H4 (cell line): ENCODE measurements at regions not wholly inside any gene's neighbourhood (a gene's known extent, or its start where the extent isn't known, plus 50 kb on each side); places are given as distances from the start of the nearest gene placed in this dataset.
"Not testable (repeated sequence)": the region's sequence is repeated elsewhere in the genome, so short reads cannot be mapped to it uniquely, and the experiment has no call there.

Experiments
- DNase-seq: peaks from one replicate; pipeline ENCODE4 v3.0.0-alpha.2; 2015; ENCODE audit warnings: low spot score

DNA sequence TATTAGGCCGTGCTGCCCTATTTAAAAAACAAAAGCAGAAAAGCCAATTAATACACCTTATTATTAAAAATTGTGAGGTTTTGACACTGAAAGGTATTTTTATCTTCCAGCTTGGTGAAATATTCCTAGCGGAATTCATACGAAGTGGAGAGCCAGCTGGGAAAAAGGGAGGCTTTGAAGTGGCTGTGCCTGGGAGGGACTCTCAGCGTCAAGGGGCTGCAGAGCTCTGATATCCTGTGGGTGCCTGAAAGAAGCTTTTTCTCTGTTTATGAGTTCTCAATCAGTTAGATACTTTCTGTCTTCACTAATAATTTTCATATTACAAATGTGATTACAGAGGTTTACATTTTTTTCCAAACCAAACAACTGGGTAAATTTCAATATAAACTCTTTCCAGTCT lies 140.2 kb upstream of the MIR17HG start:
- no peak for DNase-seq

DNA sequence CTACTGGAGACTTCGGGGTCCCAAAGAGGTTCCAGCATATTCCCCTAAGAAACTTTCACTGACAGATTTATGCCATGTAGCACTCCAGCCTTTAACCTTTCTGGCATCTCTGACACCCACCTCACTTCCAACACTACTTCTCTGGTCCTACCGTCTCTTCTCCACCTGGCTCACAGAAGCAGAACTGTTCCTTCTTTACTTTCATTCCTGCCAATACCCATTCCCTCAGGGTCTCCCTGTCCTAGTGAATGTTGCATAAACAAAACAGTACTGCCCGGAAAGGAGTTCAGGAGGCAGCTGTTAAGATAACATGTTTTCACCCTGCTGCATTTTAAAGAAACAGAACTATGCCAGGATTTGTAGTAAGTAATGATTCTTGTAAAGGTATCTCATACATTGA lies 136.0 kb upstream of the MIR17HG start:
- DNase-seq = no peak

DNA sequence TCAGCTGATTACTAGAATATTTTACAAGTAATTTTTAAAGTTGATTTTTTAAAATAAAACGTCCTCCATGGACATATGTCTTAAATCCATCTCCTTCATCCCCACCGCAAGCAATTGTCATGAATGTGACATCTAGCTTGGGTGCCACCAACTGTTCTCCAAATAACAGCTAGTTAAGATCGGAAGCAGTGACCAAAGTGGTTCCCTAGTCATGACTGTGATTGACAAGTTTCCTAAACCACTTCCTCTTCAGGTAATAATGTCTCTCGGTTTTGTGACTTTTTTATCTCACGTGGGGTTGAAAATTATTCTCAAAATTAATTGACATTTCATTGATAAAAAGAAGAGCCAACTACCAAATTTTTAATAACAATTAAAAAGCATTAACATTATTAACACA lies 135.3 kb upstream of the MIR17HG start:
- no peak for DNase-seq

DNA sequence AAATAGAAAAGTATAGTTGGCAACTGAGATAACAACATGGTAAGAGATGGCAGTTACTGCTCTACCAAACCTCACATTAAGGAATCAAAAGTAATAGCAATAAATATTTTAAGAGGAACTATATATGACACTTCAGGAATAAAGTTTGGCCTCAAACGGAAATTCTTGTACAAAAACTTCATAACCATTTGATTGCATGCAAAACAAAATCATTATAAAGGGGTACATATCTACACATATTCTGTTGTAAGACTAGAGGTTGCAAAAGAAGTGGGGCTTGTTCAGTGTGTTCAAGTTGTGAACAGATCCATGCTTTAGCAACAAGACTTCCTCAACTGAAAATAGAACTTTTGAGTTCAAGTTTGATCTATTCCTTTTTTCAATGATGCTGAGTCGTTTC lies 133.5 kb upstream of the MIR17HG start:
- DNase-seq = no peak

DNA sequence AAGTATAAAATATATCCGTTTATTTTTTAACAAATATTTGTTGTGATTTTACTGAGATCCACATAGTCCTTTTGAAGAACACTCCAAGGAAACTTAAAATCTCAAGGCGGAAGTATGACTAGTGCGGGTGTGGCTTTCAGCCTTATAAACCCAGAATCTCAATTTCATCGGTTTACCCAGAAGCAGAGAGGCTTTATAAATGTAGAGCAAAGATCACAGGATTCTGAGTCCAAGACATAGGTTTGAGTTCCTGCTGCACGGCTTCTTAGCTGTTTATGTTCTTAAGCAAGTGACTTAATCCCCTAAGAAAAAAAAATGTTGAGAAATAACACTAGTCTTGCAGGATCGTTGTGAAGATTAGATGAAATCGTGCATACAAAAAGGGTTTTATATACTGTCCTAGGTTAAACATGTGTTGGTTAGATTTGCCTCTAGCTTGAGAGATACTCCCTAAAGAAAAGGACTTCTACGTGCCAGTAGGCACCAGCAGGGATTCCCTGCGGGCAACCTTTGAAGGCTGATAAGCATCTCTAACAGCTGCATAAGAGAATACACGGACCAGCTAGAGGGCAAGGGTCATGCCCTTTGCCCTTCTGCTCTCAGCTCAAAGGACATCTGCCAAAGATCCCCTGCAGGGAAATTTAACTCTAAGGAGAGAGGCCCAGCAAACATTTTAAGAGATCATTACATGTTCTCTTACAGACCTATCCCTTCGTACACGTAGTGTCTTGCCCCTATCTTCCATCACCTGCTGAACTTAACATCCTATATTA lies 130.4 kb upstream of the MIR17HG start:
- DNase-seq = no peak

DNA sequence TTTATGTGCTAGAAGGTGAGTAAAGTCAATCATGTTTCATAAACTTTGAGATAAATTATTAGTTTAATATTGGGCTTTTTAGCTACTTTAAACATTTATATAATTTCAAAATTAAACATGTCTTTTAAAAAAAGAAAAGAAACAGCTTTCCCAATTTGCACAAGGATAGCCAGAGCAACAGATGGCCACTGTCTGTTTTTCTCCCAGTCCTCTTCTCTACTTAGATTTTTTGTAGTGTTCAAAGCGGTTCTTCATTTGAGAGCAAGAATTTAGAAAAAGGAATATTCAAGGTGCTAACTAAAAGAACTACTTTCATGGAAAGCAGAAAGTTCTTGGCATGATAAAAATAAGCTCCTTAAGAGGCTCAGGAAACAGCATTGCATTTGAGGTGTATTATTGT lies 128.3 kb upstream of the MIR17HG start:
- no peak for DNase-seq

DNA sequence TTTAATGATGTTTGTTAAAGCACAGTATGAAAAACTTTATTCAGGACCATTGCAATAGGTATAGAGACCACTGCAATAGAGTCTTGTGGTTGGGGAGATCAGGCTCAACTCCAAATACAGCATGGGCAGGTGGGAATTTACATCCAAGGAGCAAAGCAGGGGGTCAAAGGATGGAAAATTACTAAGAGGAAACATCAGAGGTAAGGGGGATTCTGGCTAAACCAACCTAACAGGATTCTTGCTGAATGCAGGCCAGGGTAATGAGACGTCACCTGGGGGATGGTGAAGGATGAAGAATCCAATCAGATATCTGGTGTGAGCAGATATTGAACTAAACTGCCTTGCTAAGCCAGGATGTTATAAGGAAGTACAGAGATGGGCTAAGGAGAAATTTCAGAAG lies 126.6 kb upstream of the MIR17HG start:
- DNase-seq = no peak

DNA sequence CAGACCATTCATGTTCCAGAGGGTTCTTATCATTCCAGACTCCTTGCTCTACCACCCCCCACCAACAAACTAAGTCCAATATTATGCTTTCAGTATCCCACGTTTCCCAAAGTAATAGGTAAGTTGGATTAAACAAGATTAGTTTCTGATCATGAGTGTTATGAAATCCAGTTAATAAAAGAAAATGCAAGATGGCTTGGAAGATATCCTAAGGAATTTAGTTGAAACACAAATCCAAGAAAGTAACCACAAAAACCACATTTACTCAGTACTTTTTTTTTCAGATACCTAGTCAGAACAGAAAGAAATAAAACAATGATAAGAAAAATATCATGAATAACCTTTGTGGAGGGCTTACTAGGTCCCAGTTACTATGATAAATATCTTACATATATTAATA lies 119.4 kb upstream of the MIR17HG start:
- no peak for DNase-seq

DNA sequence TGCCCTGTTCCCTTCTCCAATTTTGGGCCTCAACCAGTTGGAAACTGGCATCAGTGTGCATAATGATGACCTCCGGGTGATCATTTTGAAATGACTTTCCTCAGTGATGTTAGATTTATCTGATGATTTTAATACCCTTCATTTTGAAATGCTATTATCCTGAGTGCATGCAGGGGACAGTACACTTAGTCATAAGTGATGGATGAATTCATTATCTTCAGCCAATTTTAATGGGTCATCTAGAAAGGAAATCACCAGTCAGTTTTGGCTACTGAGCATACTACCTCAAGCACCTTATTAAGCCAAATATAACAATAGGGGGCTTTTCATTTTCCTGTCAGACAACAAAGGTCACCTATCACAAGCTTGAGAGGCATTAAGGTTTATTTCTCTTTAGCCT lies 118.5 kb upstream of the MIR17HG start:
- no peak for DNase-seq

DNA sequence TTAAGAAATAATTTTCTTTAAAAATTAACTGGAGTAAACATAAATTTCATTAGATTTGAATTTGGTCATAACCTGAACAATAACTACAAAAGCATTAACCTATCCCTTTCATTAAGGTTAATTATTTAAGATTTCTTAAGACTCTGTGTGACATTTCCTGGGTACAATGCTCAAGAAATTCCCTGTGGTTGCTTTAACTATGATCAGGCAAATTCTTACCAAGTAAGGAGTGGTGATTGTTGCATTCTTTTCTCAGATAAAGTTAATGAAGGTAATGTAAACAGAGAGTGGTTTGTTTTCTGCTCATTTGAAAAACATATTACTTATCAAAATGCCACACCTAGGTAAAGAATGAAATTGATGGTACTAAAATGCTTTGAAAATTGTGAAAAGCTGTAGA lies 114.8 kb upstream of the MIR17HG start:
- peak; percentile 21 for DNase-seq

DNA sequence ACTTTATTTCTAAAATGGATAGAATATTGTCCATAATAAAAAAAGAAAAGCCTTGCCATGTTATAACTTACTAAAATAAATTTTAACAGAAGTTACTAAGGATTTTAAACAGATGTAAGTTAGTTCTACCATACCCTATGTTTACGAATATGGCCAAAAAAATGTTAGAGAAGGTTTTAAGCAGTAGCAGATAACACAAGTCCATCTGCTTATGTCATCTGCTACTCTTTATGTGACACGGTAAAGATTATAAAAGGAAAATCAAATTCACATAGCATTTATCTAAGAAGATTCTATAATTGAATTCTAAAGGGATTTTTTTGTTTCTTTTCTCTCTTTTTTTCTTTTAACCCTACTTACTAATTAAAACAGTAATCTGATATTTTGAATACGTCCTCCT lies 114.2 kb upstream of the MIR17HG start:
- DNase-seq = no peak

DNA sequence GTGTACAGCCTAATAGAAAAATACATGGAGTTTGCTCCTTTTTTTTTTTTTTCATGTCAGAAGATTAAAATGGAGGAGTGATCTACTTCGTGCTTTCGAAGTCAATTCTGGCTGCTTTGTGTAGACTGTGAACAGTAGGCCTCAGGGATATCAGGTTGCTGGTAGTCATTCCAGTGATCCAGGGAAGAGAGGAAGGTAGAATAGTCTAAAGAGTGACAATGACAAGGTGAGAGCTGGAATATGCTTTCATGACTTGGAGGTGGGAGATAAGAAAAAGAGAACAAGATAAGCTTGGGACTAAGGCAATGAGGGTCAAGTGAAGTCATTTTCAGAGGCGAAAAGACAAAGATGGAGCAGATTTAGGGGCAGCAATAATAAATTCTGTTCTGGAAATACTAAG lies 111.3 kb upstream of the MIR17HG start:
- DNase-seq = no peak

DNA sequence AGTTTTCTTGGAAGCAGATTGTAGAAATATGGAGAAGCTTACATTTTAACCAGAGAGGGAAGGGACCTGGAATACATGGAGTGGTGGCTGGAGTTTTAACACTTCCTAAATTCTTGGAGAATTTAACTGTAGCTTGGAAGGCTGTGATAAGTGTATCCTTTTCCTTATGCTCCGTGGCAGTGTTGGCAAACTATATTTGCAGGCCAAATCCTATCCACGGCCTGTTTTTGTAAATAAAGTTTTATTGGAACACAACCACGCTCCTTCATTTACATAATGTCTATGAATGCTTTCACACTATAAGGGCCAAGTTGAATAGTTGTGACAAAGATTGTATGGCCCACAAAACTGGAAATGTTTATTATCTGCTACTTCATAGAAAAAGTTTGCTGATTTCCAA lies 110.6 kb upstream of the MIR17HG start:
- no peak for DNase-seq

DNA sequence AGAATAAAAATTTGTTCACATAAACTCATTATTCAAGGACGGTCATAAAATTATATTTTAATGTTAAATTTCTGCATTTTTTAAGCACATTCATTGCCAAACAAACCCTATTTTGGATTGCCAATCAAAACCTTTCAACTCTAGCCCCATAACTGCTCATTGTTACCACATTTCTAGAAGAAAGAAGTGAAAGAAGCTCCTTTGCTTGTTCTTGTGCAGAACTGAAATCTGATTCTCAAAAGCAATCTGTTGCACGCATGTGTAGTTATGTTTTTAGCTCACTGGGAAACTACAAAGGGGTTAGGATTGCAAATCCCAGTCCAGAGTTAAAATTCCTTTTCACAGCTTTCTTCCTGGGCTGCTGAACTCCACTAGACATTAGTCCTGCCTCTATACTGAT lies 109.5 kb upstream of the MIR17HG start:
- DNase-seq = no peak

DNA sequence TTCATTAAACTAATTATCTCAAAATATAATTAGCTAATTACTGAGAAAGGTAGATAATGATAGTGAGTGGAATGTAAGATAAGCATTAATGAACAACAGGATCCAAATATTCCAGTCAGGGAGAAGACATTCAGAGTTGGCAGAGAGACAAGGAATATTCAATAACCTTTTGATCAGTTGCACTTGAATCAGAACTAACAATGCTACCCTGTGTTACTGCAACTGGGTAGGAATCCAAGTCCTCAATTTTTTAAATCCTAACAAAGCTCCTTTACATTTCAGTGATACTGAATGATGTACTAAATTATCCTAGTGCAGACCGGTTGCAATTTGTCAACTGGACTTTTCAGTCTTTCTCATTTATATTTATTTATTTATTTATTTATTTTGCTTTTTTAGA lies 107.1 kb upstream of the MIR17HG start:
- no peak for DNase-seq

DNA sequence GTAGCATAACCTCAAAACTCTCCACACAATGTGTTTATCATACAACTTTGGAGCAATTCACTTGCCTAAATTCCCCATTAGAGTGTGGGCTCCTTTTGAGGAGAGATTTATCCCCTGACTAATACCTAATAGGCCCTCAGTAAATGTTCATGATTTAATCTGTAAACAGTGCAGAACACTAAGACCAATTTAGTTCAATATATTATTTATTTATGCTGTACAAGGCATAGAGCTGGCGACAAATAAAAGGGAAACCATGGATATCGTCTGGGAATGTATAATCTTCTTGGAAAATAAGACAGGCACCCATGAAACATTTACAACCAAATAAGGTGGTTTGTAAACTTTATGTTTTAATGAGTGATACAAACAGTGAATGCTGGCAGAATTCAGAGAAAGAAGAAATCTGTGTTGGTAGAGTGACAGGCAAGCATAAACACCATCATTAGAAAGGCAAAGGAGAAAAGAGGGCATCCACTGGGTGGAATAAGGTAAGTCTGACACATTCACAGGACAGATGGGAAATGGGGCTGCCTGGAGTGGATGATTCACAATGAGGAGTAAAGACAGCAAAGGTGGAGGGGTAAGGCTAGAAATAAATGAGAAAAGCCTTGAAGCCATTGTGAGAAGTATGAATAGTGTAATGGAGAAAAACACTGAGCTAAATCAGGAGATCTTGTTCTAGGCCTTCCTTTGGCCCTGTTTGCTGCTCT lies 106.1 kb upstream of the MIR17HG start:
- DNase-seq = no peak

DNA sequence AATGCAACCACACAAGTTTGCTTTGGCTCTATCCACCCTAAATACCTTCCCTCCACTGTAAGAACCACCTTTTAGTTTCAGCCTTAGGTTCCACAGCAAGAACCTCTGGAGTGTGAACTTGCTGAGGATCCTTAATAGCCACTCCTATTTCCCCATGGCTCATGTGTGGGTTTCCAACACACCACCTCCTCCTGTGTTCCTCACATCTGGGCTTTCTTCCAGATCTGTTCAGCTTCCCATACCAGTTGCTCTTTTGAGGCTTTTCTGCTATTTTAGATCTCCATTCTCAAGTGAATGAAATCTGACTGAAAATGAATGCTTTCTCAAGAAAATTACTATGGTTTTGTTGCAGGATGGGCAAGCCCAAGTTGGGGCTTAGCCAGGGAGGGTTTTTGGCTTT lies 104.8 kb upstream of the MIR17HG start:
- peak; percentile 32 for DNase-seq

DNA sequence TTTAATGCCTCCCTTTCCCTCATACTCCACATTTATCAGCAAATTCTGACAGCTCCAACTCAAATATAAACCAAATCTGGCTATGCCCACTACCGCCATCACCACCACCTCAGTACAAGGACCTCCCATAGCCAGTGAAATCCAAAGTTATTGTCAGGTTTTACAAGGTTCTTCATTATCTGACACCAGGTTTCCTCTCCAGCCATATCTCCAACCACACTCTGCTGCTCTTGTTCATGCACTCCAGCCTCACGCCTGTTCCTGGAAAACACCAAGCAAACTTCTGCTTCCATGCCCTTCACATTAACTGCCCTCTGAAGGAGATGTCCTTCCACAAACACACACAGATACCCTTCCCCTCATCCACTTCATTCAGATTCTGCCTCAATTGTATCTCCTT lies 102.2 kb upstream of the MIR17HG start:
- DNase-seq = no peak

DNA sequence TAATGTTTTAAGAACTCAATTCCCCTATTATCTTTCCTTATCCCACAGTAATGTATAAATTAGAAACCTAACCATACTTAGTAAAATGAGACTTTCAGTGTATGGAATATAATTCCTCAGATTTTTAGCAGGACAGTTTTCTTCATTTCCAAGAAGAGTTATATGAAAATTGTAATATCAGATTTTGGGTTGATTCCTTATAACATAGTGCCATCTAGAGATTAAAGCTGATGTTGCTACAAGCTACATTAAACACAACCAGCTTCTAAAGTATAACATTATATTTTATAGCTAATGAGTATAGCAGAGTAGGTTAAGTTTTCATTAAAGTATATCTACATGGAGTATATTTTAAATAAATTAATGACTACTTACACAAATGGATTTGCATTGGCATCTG lies 99.7 kb upstream of the MIR17HG start:
- DNase-seq = no peak

DNA sequence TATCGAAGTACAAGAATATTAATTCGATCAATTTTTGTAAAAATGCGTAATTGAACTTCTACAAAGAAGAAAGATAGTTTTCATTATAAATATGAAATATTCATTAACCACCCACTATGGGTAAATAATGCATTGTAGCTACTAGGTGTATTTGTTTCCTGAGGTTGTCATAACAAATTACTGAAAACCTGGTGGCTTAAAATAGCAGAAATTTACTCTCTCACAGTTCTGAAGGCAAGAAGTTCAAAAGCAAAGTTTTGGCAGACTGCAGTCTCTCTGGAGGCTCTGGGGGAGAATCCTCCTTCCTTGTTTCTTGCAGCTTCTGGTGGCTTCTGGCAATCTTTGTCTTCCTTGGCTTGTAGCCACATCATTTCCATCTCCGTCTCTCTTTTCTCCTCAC lies 99.2 kb upstream of the MIR17HG start:
- no peak for DNase-seq

DNA sequence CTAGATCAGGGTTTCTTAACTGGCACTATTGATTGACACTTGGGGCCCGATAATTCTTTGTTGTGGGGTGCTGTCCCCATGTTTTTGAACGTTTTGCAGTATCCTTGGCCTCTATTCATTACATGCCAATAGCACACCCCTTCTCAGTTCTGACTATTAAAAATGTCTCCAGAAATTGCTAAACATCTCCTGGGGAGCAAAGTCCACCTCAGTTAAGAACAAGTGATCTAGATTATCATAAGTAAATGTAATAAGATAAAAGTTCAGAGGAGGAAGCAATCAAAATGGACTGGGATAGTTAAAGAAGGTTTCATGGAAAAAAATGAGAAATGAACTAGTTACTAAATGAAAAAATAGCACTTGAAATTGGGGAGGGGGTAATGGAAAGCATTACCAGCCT lies 98.1 kb upstream of the MIR17HG start:
- DNase-seq = no peak

DNA sequence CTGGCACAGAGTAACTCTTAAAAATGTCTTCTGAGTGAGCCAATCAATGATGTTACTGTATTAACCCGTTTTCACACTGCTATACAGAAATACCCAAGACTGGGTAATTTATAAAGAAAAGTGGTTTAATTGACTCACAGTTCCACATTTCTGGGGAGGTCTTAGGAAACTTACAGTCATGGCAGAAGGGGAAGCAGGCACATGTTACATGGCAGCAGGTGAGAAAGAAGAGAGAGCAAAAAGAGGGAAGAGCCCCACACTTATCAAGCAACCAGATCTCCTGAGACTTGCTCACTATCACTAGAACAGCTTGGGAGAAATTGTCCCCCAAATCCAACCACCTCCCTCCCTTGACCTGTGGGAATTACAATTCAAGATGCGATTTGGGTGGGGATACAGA lies 97.6 kb upstream of the MIR17HG start:
- no peak for DNase-seq

DNA sequence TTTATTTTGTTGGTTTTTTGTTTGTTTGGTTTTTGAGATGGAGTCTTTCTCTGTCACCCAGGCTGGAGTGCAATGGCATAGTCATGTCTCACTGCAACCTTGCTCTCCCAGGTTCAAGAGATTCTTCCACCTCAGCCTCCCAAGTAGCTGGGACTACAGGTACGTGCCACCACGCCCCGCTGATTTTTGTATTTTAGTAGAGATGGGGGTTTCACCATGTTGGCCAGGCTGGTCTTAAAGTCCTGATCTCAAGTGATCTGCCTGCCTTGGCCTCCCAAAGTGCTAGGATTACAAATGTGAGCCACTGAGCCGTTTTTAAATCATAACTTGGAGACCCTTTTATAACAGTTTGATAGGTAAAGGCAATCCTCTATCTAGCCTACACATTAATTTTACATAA lies 95.9 kb upstream of the MIR17HG start:
- not testable (repeated sequence) for DNase-seq

DNA sequence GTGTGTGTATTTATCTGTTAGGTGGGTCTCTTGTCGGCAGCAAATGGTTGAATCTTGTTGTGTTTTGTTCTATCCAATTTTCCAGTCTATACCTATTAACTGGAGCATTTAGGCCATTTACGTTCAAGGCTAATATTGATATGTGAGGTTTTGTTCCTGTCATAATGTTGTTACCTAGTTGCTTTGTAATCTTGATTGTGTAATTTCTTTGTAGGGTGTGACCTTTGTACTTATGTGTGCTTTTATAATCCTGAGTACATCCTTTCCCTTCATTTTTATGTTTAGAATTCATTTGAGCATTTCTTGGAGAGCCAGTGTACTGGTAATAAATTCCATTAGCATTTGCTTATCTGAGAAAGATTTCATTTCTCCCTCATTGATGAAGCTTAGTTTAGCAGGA lies 83.0 kb upstream of the MIR17HG start:
- DNase-seq = no peak
